ENCODE measurements at regions not wholly inside any gene's neighbourhood (a gene's known extent, or its start where the extent isn't known, plus 50 kb on each side); places are given as distances from the start of the nearest gene placed in this dataset.

GRCh38 chr5:58040044-58040443 is 419.8 kb downstream of the PLK2 start:
- no peak for DNase-seq
- Histone ChIP-seq H3K9ac (ENCODE audit: low read depth, low read length) (no peak overlapping the region), H3K4me2 (ENCODE audit: insufficient read depth, low read length) (no peak overlapping the region), H3K27ac (ENCODE audit: low read length) (no peak overlapping the region), H3K36me3 (ENCODE audit: insufficient read depth, low read length) (no peaks in the 10 kb centered on the region), H3K4me3 (ENCODE audit: low read depth in 1 of 2, low read length in 2 of 2) (no peak overlapping the region), H3K9me3 (ENCODE audit: insufficient read depth, low read length, severe bottlenecking) (no peaks in the 10 kb centered on the region), H3K79me2 (ENCODE audit: insufficient read depth, low read length) (no peaks in the 10 kb centered on the region), H2AFZ (ENCODE audit: low read depth, low read length) (no peak overlapping the region), H3K27me3 (ENCODE audit: insufficient read depth, low read length, poor library complexity) (no peaks in the 10 kb centered on the region), H4K20me1 (ENCODE audit: insufficient read depth, low read length) (no peaks in the 10 kb centered on the region), H3K4me1 (ENCODE audit: insufficient read depth, low read length) (peaks cover 18% of the 10 kb centered on the region; the same call in 1 of the 2 replicates)
- TF ChIP-seq CTCF (IDR thresholded peaks at IDR 0.05; ENCODE audit: borderline replicate concordance, extremely low read depth, low read length, poor library complexity, severe bottlenecking) (no peak), EZH2 (IDR thresholded peaks at IDR 0.05; ENCODE audit: borderline replicate concordance, low read depth, low read length, severe bottlenecking) (no peak)
- ATAC-seq (ENCODE audit: insufficient read depth, low read depth), result no peak

GRCh38 chr5:58037899-58038298 is 422.0 kb downstream of the PLK2 start:
- DNase-seq, result no peak
- Histone ChIP-seq H4K20me1 (ENCODE audit: insufficient read depth, low read length) (no peaks in the 10 kb centered on the region), H3K27me3 (ENCODE audit: insufficient read depth, low read length, poor library complexity) (no peaks in the 10 kb centered on the region), H3K79me2 (ENCODE audit: insufficient read depth, low read length) (no peaks in the 10 kb centered on the region), H3K27ac (ENCODE audit: low read length) (no peak overlapping the region), H3K4me3 (ENCODE audit: low read depth in 1 of 2, low read length in 2 of 2) (no peak overlapping the region), H3K4me2 (ENCODE audit: insufficient read depth, low read length) (no peak overlapping the region), H3K9ac (ENCODE audit: low read depth, low read length) (no peak overlapping the region), H3K4me1 (ENCODE audit: insufficient read depth, low read length) (peaks cover 15% of the 10 kb centered on the region; the same call in 1 of the 2 replicates), H3K9me3 (ENCODE audit: insufficient read depth, low read length, severe bottlenecking) (no peaks in the 10 kb centered on the region), H3K36me3 (ENCODE audit: insufficient read depth, low read length) (no peaks in the 10 kb centered on the region), H2AFZ (ENCODE audit: low read depth, low read length) (no peak overlapping the region)
- ATAC-seq (ENCODE audit: insufficient read depth, low read depth), result no peak
- no peak for TF ChIP-seq EZH2 (IDR thresholded peaks at IDR 0.05; ENCODE audit: borderline replicate concordance, low read depth, low read length, severe bottlenecking)
- TF ChIP-seq CTCF (IDR thresholded peaks at IDR 0.05; ENCODE audit: borderline replicate concordance, extremely low read depth, low read length, poor library complexity, severe bottlenecking), result no peak

GRCh38 chr5:58025809-58026208 is 434.1 kb downstream of the PLK2 start:
- Histone ChIP-seq H3K36me3 (ENCODE audit: insufficient read depth, low read length) (no peaks in the 10 kb centered on the region), H3K9me3 (ENCODE audit: insufficient read depth, low read length, severe bottlenecking) (no peaks in the 10 kb centered on the region), H4K20me1 (ENCODE audit: insufficient read depth, low read length) (no peaks in the 10 kb centered on the region), H3K4me3 (ENCODE audit: low read depth in 1 of 2, low read length in 2 of 2) (no peak overlapping the region), H2AFZ (ENCODE audit: low read depth, low read length) (no peak overlapping the region), H3K4me2 (ENCODE audit: insufficient read depth, low read length) (no peak overlapping the region), H3K79me2 (ENCODE audit: insufficient read depth, low read length) (no peaks in the 10 kb centered on the region), H3K9ac (ENCODE audit: low read depth, low read length) (no peak overlapping the region), H3K27me3 (ENCODE audit: insufficient read depth, low read length, poor library complexity) (peaks cover 5% of the 10 kb centered on the region), H3K4me1 (ENCODE audit: insufficient read depth, low read length) (no peaks in the 10 kb centered on the region), H3K27ac (ENCODE audit: low read length) (no peak overlapping the region)
- DNase-seq, result no peak
- ATAC-seq (ENCODE audit: insufficient read depth, low read depth), result no peak
- TF ChIP-seq CTCF (IDR thresholded peaks at IDR 0.05; ENCODE audit: borderline replicate concordance, extremely low read depth, low read length, poor library complexity, severe bottlenecking) (no peak), EZH2 (IDR thresholded peaks at IDR 0.05; ENCODE audit: borderline replicate concordance, low read depth, low read length, severe bottlenecking) (no peak)

GRCh38 chr5:58024151-58024550 is 435.7 kb downstream of the PLK2 start:
- TF ChIP-seq CTCF (IDR thresholded peaks at IDR 0.05; ENCODE audit: borderline replicate concordance, extremely low read depth, low read length, poor library complexity, severe bottlenecking), result no peak
- TF ChIP-seq EZH2 (IDR thresholded peaks at IDR 0.05; ENCODE audit: borderline replicate concordance, low read depth, low read length, severe bottlenecking), result no peak
- Histone ChIP-seq H3K9me3 (ENCODE audit: insufficient read depth, low read length, severe bottlenecking) (no peaks in the 10 kb centered on the region), H3K9ac (ENCODE audit: low read depth, low read length) (no peak overlapping the region), H3K4me2 (ENCODE audit: insufficient read depth, low read length) (no peak overlapping the region), H3K4me3 (ENCODE audit: low read depth in 1 of 2, low read length in 2 of 2) (no peak overlapping the region), H2AFZ (ENCODE audit: low read depth, low read length) (no peak overlapping the region), H3K27ac (ENCODE audit: low read length) (no peak overlapping the region), H4K20me1 (ENCODE audit: insufficient read depth, low read length) (no peaks in the 10 kb centered on the region), H3K79me2 (ENCODE audit: insufficient read depth, low read length) (no peaks in the 10 kb centered on the region), H3K36me3 (ENCODE audit: insufficient read depth, low read length) (no peaks in the 10 kb centered on the region), H3K4me1 (ENCODE audit: insufficient read depth, low read length) (no peaks in the 10 kb centered on the region), H3K27me3 (ENCODE audit: insufficient read depth, low read length, poor library complexity) (peaks cover 5% of the 10 kb centered on the region)
- ATAC-seq (ENCODE audit: insufficient read depth, low read depth) (no peak), DNase-seq (no peak)
